Endometrium (tissue), 2 donors: ENCODE measurements at regions not wholly inside any gene's neighbourhood (a gene's known extent, or its start where the extent isn't known, plus 50 kb on each side); places are given as distances from the start of the nearest gene placed in this dataset.
"Not testable (repeated sequence)": the region's sequence is repeated elsewhere in the genome, so short reads cannot be mapped to it uniquely, and the experiment has no call there.

Source experiments
- FAIRE-seq: peaks from 2 replicates; lab custom pipeline; 2012; peaks lifted over from hg19 to GRCh38; lab: Jason Lieb, UNC
- donor health status: control.
- donor health status: control.

GRCh38 chr17:68700421-68700820, 99.3 kb upstream of the FAM20A start:
- no peak for FAIRE-seq

- no peak for FAIRE-seq
Measured at GRCh38 chr17:68699936-68700335, 98.8 kb upstream of the FAM20A start.

- no peak for FAIRE-seq
Measured at GRCh38 chr17:68698746-68699145, 97.6 kb upstream of the FAM20A start.

- FAIRE-seq = no peak
Measured at GRCh38 chr17:68697850-68698361, 96.7 kb upstream of the FAM20A start.

GRCh38 chr17:68695659-68696058, 94.5 kb upstream of the FAM20A start:
- no peak for FAIRE-seq

- FAIRE-seq = no peak
Measured at GRCh38 chr17:68694791-68695485, 93.8 kb upstream of the FAM20A start.

GRCh38 chr17:68693896-68694295, 92.7 kb upstream of the FAM20A start:
- FAIRE-seq = no peak

GRCh38 chr17:68693466-68693865, 92.3 kb upstream of the FAM20A start:
- no peak for FAIRE-seq

- no peak for FAIRE-seq
Measured at GRCh38 chr17:68686108-68686988, 85.2 kb upstream of the FAM20A start.

GRCh38 chr17:68684949-68685357, 83.8 kb upstream of the FAM20A start:
- FAIRE-seq = peak; percentile 96

- FAIRE-seq = no peak
Measured at GRCh38 chr17:68682903-68683302, 81.7 kb upstream of the FAM20A start.

- FAIRE-seq = no peak
Measured at GRCh38 chr17:68679882-68680281, 78.7 kb upstream of the FAM20A start.

- FAIRE-seq = no peak
Measured at GRCh38 chr17:68676856-68677255, 75.7 kb upstream of the FAM20A start.

- no peak for FAIRE-seq
Measured at GRCh38 chr17:68675723-68676122, 74.6 kb upstream of the FAM20A start.

GRCh38 chr17:68674029-68674925, 73.1 kb upstream of the FAM20A start:
- FAIRE-seq = no peak

- no peak for FAIRE-seq
Measured at GRCh38 chr17:68670967-68671693, 70.0 kb upstream of the FAM20A start.

- not testable (repeated sequence) for FAIRE-seq
Measured at GRCh38 chr17:68666438-68666837, 65.3 kb upstream of the FAM20A start.

- no peak for FAIRE-seq
Measured at GRCh38 chr17:68665373-68665772, 64.2 kb upstream of the FAM20A start.

- FAIRE-seq = no peak
Measured at GRCh38 chr17:68662479-68662878, 61.3 kb upstream of the FAM20A start.

- no peak for FAIRE-seq
Measured at GRCh38 chr17:68662037-68662432, 60.9 kb upstream of the FAM20A start.

GRCh38 chr17:68661265-68662036, 60.3 kb upstream of the FAM20A start:
- FAIRE-seq = no peak
